GM19328 (cell line): ENCODE measurements at regions not wholly inside any gene's neighbourhood (a gene's known extent, or its start where the extent isn't known, plus 50 kb on each side); places are given as distances from the start of the nearest gene placed in this dataset.
"Not testable (repeated sequence)": the region's sequence is repeated elsewhere in the genome, so short reads cannot be mapped to it uniquely, and the experiment has no call there.

Experiments
- ATAC-seq: cut with Tn5 transposase; IDR thresholded peaks from one replicate; pipeline ENCODE4 v1.9.1; 2021; ENCODE audit warnings: mild to moderate bottlenecking, moderate library complexity; ENCODE audit not compliant: unreplicated experiment

GRCh38 chr5:18395126-18396110 is 761.2 kb downstream of the TAF11L14 start:
- ATAC-seq, result no peak

DNA sequence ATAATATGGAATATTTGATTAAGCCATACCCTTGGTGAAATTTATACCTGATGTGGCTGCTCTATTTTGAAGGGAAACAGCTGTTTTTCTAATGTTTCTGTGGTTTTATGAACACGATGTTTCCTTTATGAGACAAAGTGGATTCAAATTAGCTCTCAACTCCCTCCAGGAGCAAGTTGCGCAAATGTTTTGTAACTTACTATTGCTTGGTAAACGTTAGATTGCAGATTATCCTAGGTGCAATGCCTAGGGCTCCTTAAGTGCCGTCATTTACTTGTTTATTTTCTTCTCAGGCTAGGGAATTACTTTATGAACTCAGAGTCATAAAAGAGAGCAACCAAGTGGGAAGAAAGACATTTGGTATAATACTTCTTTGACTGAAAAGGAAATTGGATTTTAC is 763.1 kb downstream of the TAF11L14 start:
- ATAC-seq, result no peak

DNA sequence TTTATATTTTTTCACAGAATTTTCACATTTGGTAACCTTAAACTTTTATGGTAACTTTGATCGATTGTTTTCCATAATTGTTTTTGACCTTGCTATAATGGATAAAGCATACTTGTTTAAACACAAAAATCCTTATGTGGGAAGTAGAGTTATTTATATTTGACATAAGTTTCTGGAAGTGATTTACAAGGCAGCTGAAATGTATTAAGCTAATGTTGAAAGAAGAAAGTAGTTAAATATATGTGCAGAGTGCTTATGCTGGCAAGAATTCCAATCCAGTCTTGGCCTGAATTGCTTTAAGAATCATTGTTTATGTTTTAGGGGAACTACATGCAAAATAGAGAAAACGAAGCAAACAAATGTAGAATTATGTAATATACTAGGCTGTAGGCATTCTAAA is 763.6 kb downstream of the TAF11L14 start:
- no peak for ATAC-seq

DNA sequence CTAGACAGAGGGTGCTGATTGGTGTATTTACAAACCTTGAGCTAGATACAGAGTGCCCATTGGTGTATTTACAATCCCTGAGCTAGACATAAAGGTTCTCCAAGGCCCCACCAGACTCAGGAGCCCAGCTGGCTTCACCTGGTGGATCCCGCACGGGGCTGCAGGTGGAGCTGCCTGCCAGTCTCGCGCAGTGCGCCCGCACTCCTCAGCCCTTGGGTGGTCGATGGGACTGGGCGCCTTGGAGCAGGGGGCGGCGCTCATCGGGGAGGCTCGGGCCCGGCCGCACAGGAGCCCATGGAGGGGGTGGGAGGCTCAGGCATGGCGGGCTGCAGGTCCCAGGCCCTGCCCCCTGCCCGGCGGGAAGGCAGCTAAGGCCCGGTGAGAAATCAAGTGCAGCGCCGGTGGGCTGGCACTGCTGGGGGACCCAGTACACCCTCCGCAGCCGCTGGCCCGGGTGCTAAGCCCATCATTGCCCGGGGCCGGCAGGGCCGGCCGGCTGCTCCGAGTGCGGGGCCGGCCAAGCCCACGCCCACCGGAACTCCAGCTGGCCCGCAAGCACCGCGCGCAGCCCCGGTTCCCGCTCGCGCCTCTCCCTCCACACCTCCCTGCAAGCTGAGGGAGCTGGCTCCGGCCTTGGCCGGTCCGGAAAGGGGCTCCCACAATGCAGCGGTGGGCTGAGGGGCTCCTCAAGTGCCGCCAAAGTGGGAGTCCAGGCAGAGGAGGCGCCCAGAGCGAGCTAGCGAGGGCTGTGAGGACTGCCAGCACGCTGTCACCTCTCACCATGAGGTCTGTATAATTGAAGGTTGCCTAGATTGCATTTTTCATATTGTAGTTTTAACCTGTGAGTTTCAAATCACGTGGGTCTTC is 765.4 kb downstream of the TAF11L14 start:
- ATAC-seq, result not testable (repeated sequence)

DNA sequence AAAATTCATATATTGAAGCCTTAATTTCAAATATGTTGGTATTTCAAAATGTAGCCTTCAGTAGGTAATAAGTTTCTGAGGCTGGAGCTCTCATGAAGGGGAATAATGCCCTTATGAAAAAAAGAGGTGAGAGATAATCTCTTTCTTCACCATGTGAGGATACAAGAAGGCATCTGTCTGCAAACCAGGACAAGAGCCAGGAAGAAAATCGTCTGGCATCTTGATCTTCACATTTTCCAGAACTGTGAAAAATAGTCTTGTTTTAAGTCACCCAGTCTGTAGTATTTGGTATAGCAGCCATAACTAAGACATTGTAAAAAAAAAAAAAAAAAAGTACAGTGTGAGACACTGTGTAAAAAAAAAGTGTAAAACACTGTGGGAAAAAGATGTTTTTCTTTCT is 768.9 kb downstream of the TAF11L14 start:
- no peak for ATAC-seq

- no peak for ATAC-seq
Measured at GRCh38 chr5:18403941-18404438, 769.7 kb downstream of the TAF11L14 start.

GRCh38 chr5:18420711-18421110 is 786.5 kb downstream of the TAF11L14 start:
- no peak for ATAC-seq

GRCh38 chr5:18433336-18433735 is 799.1 kb downstream of the TAF11L14 start:
- no peak for ATAC-seq

DNA sequence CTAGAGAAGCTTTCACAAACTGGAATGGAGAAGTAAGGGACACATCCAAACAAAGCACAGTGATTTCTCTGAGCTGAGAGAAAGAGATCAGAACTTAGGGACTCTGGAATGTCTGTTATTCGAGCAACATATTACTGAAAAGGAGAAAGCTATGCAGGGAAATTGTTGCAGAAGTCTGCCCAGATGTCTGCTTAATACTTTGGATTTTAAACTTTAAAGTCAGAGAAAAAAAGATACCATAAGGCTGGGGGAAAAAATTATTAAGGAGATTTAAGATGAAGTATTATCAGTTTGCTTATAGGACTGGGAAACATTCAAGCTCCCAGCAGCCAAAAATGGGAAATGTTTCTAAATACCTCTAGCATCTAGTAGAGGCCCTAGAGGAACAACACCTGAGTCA is 803.9 kb downstream of the TAF11L14 start:
- no peak for ATAC-seq

DNA sequence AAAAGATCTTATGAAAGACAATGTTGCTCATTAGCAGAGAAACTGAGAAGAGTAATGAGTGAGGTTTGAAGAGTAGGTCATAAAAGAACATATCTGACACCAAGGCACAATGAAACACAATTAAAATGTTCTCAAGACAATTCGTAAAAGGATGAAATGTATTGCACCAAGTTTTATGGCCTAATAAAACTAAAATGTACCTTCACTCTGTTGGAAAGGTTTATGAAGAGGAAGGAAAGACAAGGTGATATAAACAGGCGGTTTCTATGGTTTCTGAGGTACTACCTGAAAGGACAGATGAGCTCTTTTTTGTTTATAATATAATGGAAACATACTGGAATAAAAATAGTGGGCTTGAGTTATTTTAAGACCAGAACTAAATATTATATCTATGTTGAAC is 821.3 kb downstream of the TAF11L14 start:
- ATAC-seq, result no peak

DNA sequence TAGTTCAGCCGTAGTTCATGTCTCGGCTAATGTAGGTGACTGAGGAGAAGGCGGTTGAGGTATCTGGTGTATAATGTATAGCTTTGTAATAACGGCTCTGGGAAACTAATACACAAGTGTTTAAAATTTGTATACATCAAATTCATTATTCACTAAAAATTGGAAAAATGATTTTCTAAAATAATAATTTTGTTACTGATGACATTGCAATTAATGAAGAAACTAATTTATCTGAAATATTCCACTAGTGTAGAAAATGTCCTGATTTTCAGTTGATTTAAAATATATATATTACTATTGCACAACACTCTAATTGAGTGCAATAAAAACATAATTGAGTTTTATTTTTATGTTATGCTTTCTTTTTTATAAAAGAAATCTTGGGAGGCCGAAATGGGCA is 823.0 kb downstream of the TAF11L14 start:
- no peak for ATAC-seq

- ATAC-seq, result no peak
Measured at GRCh38 chr5:18461766-18462165, 827.5 kb downstream of the TAF11L14 start.

GRCh38 chr5:18465833-18466681 is 831.8 kb downstream of the TAF11L14 start:
- peak; percentile 83 for ATAC-seq

GRCh38 chr5:18466731-18467130 is 832.5 kb downstream of the TAF11L14 start:
- no peak for ATAC-seq

- ATAC-seq, result not testable (repeated sequence)
Measured at GRCh38 chr5:18471791-18472190, 837.5 kb downstream of the TAF11L14 start.

GRCh38 chr5:18483451-18483850 is 849.2 kb downstream of the TAF11L14 start:
- ATAC-seq, result no peak

DNA sequence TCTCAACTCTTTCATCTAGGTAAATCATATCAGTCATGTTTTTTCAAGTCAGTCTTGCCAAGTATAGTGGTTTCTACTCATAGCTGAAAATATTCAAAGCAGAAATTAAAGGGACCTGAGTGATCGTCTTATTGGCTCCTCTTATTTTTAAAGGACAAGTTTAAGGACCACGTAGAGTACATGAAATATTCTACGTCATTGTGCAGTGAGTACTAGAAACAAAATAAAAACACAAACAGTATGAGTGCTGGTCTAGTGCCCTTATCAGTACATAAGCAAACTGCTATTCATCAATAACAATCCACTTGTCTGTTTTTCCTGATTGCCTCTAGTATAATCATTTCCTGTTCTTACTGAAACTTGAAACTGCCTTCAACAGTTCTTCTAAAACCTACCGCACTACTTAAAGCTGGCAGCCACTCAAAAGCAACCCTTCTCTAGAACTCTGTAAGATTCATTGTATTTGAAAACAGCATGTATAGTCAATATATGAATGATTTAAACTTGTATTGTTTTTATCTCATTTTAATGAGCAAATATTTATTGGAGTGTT is 853.7 kb downstream of the TAF11L14 start:
- ATAC-seq, result no peak

DNA sequence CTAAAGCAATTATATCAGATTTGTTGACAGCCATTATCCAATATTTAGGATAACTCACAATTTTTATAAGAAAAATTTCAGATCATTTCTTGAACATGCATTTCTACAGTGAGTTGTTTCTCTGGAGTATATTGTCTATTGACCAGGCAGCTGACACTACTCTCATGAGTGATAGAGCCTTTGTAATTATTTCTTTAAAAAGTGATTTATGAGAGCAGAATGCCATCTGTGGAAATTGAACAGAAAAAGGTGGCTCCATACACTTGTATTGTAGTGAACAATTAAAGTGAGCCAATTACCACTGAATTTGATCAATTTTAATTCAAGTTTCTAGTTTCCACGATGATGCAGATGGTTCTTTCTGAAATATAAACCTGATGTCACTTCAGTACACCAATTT is 855.4 kb downstream of the TAF11L14 start:
- no peak for ATAC-seq

DNA sequence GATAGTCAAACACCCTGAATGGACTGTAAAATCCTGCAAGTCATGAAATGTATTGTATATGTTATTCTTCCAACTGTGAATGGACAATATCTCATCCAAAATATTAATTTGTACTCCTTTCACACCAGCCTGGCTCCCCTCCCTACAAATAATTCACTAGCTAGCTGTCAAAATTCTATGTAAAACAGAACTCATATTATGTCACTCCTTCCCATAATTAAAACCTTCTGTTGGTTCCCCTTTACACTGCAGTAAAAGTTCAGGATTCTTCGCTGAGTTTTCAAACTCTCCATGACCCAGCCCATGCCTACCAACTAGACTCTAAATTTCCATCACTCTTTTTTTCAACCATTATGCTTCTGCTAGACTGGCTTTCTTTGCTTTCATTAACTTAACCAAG is 857.1 kb downstream of the TAF11L14 start:
- ATAC-seq, result no peak

- no peak for ATAC-seq
Measured at GRCh38 chr5:18495157-18495556, 860.9 kb downstream of the TAF11L14 start.
